Chondrocyte (in vitro differentiated cells): ENCODE measurements at regions not wholly inside any gene's neighbourhood (a gene's known extent, or its start where the extent isn't known, plus 50 kb on each side); places are given as distances from the start of the nearest gene placed in this dataset.
"Not testable (repeated sequence)": the region's sequence is repeated elsewhere in the genome, so short reads cannot be mapped to it uniquely, and the experiment has no call there.

Source experiments
- DNase-seq: peaks from one replicate; pipeline ENCODE4 v3.0.0; 2021; ENCODE audit warnings: mixed read lengths, low spot score
- H3K27ac Mint-ChIP-seq: one replicate; pipeline ENCODE4 v1.8.0; 2021; ENCODE audit warnings: mild to moderate bottlenecking, moderate library complexity, mixed read lengths; ENCODE audit not compliant: unreplicated experiment
- H3K27me3 Mint-ChIP-seq: 2 replicates; pipeline ENCODE4 v1.8.0; 2021; ENCODE audit warnings: low read depth, mixed read lengths
- H3K36me3 Mint-ChIP-seq: 2 replicates; pipeline ENCODE4 v1.8.0; 2021; ENCODE audit warnings: low read depth, mixed read lengths
- H3K4me1 Mint-ChIP-seq: 2 replicates; pipeline ENCODE4 v1.8.0; 2021; ENCODE audit warnings: low read depth, mild to moderate bottlenecking, mixed read lengths
- H3K4me3 Mint-ChIP-seq: one replicate; pipeline ENCODE4 v1.8.0; 2021; ENCODE audit warnings: mild to moderate bottlenecking, moderate library complexity, mixed read lengths; ENCODE audit not compliant: unreplicated experiment
- H3K9me3 Mint-ChIP-seq: 2 replicates; pipeline ENCODE4 v1.8.0; 2021; ENCODE audit warnings: low read depth, mixed read lengths
- TF ChIP-seq, protein P1 (sequence below): fragments of 200-600 bp; sonication (generic); IDR thresholded peaks from 2 replicates; pipeline ENCODE4 v1.5.0; 2021; ENCODE audit warnings: antibody characterized with exemption, mild to moderate bottlenecking, moderate library complexity

DNA sequence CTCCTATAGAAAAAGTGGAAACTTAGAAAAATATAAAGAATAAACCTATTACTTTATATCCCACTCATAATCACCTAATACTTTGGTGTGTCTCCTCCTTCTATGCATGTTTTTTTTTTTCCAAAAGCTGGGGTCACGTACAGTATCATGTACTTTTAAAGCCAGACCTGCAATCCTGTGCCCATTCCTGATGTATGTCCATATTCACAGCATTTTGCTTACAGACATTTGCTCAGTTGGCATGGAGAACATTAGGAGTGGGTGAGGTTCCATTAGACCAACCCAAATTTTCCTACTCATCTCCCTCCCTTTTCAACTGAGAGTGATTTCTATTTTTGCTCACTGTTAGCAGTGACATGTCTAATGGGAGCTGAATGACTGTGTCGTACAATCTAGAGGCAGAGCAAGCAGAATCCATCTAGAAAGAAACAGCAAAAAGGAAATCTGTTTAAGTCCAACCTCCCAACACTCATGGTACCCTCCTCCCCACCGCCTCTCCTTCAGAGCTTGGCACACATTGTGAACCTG is 195.6 kb upstream of the KLF3 start:
- Mint-ChIP-seq H3K36me3 (peaks cover 5% of the 10 kb centered on the region), H3K4me3 (no peak overlapping the region), H3K27ac (no peak overlapping the region), H3K4me1 (no peaks in the 10 kb centered on the region), H3K9me3 (peaks cover 8% of the 10 kb centered on the region), H3K27me3 (no peaks in the 10 kb centered on the region)
- TF ChIP-seq, protein P1, sequence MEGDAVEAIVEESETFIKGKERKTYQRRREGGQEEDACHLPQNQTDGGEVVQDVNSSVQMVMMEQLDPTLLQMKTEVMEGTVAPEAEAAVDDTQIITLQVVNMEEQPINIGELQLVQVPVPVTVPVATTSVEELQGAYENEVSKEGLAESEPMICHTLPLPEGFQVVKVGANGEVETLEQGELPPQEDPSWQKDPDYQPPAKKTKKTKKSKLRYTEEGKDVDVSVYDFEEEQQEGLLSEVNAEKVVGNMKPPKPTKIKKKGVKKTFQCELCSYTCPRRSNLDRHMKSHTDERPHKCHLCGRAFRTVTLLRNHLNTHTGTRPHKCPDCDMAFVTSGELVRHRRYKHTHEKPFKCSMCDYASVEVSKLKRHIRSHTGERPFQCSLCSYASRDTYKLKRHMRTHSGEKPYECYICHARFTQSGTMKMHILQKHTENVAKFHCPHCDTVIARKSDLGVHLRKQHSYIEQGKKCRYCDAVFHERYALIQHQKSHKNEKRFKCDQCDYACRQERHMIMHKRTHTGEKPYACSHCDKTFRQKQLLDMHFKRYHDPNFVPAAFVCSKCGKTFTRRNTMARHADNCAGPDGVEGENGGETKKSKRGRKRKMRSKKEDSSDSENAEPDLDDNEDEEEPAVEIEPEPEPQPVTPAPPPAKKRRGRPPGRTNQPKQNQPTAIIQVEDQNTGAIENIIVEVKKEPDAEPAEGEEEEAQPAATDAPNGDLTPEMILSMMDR = no peak
- DNase-seq = no peak

DNA sequence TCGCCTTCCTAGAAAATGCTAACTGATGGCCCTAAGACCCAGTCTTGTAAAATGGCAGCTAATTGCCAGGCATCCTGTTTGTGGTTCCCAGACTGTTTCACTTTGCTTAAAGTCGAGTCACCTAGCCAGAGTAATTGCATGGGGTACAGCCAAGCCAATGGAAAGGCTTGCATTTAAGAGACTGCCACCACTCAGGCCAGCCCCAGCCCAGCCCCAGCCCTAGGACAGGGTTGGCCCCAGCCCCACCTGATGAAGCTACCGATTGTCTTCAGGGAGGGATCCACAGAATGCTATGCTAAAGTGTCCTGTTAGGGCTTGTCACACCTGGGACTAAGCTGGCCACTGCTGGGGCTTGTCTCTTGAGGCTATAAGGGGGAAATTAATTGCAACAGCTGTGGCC is 194.6 kb upstream of the KLF3 start:
- no peak overlapping the region for H3K4me3 Mint-ChIP-seq
- H3K4me1 Mint-ChIP-seq = no peaks in the 10 kb centered on the region
- DNase-seq = no peak
- H3K36me3 Mint-ChIP-seq = peaks cover 5% of the 10 kb centered on the region
- H3K27me3 Mint-ChIP-seq = no peaks in the 10 kb centered on the region
- H3K9me3 Mint-ChIP-seq = peaks cover 8% of the 10 kb centered on the region
- H3K27ac Mint-ChIP-seq = no peak overlapping the region
- TF ChIP-seq, protein P1 = no peak

DNA sequence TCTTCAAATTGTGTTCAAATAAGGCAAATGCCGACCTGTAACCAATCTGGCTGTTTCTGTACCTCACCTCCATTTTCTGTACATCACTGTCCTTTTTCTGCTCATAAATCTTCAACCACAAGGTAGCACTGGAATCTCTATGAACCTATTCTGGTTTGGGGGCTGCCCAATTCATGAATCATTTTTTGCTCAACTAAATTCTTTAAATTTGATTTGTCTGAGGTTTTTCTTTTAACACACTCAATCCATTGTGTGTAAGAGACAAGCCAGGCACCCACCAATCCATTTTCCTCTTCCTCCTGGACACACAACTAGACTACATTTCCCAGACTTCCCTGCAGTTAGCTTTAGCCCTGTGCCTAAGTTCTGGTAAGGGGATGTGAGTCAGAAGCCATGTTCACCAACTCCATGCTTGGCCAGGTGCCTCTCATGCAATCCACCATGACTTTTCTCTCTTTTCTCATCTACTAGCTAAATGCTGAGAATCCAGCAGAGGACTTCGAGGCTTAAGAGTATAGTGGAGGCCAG is 193.2 kb upstream of the KLF3 start:
- Mint-ChIP-seq H3K9me3 (peaks cover 8% of the 10 kb centered on the region), H3K27ac (no peak overlapping the region), H3K27me3 (peaks cover 4% of the 10 kb centered on the region), H3K4me3 (no peak overlapping the region), H3K4me1 (no peaks in the 10 kb centered on the region), H3K36me3 (peaks cover 5% of the 10 kb centered on the region)
- TF ChIP-seq, protein P1 = no peak
- no peak for DNase-seq

DNA sequence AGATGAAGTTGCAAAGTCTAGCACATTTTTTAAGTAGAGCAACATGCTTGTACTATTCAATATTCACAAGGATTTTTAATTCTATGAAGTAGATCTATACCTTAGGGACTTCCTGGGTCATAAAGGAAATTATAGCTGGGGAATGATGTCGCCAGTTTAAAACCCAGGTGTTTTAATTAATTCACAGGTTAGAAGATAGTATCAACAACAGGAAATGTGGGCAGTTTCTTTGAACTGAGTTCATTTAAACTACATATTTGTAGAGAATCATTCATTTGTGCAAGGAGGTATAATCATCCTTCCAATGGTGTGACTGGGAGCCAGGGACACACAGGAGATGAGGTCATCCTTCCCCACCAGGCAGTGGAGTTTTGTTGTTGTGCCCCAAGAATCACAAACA is 181.3 kb upstream of the KLF3 start:
- DNase-seq = no peak
- H3K4me3 Mint-ChIP-seq = no peak overlapping the region
- peaks cover 5% of the 10 kb centered on the region for H3K27me3 Mint-ChIP-seq
- no peaks in the 10 kb centered on the region for H3K4me1 Mint-ChIP-seq
- H3K36me3 Mint-ChIP-seq = no peaks in the 10 kb centered on the region
- H3K9me3 Mint-ChIP-seq = peaks cover 4% of the 10 kb centered on the region
- TF ChIP-seq, protein P1 = no peak
- no peak overlapping the region for H3K27ac Mint-ChIP-seq

DNA sequence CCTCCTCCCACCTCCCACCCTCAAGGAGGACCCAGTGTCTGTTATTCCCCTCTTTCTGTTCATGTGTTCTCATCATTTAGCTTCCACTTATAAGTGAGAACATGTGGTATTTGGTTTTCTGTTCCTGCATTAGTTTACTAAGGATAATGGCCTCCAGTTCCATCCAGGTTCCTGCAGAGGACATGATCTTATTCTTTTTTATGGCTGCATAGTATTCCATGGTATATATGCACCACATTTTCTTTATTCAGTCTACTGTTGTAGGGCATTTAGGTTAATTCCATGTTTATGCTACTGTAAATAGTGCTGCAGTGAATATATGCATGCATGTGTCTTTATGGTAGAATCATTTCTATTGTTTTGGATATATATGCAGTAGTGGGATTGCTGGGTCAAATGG is 180.4 kb upstream of the KLF3 start:
- H3K4me3 Mint-ChIP-seq, DNase-seq, H3K27ac Mint-ChIP-seq, H3K36me3 Mint-ChIP-seq, H3K27me3 Mint-ChIP-seq, H3K9me3 Mint-ChIP-seq, H3K4me1 Mint-ChIP-seq: not testable (repeated sequence)
